ENCODE measurements at regions not wholly inside any gene's neighbourhood (a gene's known extent, or its start where the extent isn't known, plus 50 kb on each side); places are given as distances from the start of the nearest gene placed in this dataset.
"Not testable (repeated sequence)": the region's sequence is repeated elsewhere in the genome, so short reads cannot be mapped to it uniquely, and the experiment has no call there.

DNA sequence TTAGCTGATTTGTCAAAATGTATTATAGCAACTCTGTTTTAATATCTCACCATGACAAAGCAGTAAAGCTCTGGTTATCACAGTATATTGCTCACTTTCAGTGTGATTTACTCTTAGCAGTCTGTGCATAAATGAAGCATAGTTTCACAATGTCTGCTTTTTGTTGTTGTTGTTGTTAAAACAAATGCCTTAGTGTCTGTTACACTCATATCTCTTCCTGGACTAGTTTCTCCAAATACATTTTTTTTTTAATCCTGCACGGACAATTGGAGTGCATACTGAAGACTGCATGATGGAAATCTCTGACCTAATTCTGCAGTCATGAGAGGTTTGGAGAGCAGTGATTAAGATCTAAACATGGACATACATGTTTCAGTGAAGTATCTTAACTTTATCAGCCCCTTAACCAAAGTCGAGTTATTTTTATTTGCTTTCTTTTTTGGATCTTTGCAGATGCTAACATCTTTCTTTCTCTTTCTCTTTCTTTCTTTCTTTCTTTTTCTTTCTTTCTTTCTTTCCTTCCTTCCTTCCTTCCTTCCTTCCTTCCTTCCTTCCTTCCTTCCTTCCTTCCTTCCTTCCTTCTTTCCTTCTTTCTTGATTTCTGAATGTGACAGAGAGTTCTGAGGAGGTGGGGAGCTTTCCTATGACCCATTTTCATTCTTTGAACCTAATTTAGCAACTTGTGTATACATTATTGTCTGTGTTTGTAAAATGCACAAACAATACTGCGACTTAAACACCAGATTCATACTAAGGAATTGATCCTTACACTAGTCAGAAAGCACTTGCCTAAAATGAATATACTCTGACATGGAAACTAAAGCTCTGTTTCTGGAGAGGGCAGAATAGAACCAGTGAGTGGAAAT, 161.5 kb upstream of the AGR3 start:
- in situ Hi-C loops (cut with HindIII; ENCODE audit: low sequenced_read_pairs): no loop called here

DNA sequence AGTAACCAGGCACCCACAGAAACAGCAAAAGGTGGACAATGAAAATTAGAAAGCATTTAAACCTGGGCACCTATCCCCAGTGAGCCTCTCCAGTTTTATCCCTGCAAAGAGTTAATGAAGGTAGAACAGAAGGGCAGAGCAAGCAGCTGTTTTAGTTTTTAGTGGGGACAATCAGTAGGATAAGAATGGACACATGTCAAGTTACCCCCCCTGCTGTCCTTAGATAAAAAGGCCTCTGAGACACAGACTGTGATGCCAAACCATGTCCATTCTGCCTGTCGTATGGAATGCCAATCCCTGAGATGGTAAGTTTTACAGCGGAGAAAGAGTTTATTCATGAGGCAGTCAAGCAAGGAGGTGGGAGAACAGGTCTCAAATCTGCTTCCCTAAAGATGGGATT, 162.6 kb upstream of the AGR3 start:
- in situ Hi-C loops (cut with HindIII; ENCODE audit: low sequenced_read_pairs): no loop called here

DNA sequence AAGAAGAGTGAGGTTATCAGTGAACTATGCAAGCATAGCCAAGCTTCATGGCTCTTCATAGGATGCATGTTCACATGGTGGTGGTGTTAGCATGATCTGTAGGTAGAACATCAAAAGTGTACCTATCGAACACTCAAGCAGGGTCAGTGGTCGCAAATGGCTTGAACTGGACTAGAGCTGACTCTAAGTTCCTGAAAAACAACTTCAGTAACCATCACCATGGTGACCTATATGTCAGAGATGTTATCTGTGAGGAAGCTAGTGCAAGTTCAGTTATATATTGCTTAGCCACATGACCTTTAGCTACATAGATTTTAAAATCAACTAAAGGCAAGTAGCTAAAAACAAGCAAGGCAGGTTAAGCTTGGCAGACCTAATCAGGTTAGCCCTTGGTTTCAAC, 163.1 kb upstream of the AGR3 start:
- in situ Hi-C loops (cut with HindIII; ENCODE audit: low sequenced_read_pairs): no loop called here

DNA sequence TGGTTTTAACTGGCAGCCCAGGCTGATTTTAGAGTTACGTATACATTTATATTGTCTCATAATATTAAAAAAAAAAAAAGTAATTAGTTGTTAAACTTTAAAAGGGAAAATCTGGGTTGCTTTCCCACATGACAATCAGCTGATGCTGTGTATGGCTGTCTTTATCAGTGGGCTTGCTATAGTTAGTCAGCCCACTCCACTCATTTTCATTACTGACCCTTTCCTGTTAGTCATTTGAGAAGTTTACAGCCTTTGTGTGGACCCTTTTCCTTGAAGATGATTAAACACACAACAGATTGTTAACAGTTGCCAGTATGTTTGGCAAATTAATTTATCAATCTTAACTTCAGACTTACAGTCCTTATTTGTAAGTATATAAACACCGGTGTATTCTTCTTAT, 164.5 kb upstream of the AGR3 start:
- in situ Hi-C loops (cut with HindIII; ENCODE audit: low sequenced_read_pairs): no loop called here

DNA sequence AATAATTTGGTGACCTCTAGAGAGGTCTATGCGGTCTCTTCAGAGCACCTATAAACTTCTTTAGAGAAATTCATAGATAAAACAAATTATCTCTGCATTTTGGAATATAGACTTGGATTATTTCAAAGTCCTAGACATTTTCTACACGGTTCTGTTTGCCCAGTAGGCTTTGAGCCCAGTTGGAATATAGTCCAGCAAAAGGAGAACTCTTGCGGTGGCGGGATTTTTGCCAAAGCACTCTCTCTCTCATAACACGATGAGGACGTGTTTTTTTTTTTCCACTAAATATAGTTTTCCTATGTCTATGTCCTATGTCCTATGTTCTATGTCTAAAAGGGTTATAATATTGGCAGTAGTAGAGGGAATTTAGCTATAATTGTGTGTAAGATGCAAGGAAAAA, 164.9 kb upstream of the AGR3 start:
- in situ Hi-C loops (cut with HindIII; ENCODE audit: low sequenced_read_pairs): no loop called here

DNA sequence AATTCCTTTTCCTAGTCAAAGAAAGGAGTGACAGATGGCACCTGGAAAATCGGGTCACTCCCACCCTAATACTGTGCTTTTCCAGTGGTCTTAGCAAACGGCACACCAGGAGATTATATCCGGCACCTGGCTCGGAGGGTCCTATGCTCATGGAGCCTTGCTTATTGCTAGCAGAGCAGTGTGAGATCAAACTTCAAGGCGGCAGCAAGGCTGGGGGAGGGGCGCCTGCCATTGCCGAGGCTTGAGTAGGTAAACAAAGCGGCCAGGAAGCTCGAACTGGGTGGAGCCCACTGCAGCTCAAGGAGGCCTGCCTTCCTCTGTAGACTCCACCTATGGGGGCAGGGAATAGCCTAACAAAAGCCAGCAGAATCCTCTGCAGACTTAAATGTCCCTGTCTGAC, 171.4 kb upstream of the AGR3 start:
- in situ Hi-C loops (cut with HindIII; ENCODE audit: low sequenced_read_pairs): not testable (repeated sequence)

DNA sequence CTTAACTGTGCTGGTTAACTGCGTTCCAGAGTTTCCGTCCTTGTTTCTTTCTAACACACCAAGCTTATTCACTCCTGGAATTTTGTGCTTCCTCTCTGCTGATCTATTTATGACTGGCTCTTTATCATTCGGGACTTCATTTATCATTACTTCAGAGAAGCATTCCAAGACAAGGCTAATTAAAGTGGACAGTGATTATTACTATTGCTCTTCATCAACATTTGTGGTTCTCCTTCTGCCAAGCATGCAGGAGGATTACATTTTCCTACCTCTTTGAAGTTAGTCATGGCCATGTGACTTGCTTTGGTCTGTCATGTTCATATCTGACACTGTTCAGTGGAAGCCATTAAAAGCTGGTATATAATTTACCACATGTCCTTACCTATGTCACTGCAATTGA, 172.4 kb upstream of the AGR3 start:
- in situ Hi-C loops (cut with HindIII; ENCODE audit: low sequenced_read_pairs): no loop called here

DNA sequence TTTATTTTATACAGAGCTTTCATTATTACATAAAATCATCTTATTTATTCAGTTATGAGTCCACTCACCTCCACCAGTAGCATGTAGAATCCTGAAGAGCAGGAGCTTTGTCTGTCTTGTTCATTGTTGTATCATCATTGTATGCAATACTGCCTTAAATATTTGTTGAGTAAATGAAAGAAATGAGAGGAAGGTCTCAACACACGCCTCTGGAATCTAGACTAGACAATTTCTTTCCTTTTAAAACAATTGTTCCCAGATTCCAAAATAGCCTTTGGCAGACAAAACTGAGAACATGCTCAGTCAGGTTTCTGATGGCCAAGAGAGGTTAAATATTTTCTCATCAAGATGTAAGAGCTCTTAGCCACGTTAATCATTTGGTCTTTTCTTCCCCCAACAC, 173.1 kb upstream of the AGR3 start:
- in situ Hi-C loops (cut with HindIII; ENCODE audit: low sequenced_read_pairs): no loop called here

DNA sequence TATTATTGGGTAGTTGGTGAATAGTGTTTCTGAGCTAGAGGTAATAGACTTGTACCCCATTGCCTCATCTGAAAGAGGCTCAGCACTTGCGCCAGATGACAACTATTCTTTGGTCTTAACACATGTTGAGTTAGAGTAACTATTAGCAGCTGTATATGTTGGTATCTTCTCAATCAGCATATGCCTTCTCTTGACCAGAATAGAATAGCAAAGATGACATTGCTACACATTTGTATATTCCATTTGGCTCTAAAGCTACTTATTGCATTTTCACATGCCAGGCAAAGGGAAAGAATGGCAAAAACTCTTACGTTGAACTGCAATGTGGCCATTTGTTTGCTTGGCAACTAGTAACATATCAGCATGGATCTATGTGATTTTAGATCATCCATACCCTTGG, 173.8 kb upstream of the AGR3 start:
- in situ Hi-C loops (cut with HindIII; ENCODE audit: low sequenced_read_pairs): no loop called here

DNA sequence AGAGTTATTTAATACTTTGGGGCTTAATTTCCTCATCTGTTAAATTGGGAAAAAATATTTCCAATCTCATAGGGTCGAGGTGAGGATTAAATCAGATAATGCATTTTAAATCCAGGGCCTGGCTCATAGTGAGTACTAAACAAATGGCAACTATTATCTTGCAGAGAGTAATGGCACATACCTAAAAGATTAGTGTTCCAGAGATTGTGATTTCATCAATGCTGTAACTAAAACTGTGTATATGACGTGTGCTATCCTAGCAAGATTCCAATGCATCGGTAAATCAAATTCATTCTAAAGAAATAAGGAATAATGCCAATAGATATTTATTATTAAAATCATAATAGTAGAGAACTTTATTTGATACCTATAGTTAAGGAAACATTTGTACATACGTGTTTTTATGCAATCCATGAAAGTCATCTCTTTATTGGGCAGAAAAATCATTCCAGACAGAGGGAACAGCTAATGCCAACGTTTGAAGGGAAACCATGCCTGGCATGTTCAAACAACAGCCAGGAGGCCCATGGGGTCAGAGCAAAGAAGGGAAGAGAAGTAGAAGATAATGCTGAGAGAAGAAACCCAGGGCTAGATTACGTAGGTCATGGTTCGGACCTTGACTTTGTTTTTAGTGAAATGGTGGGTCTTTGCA, 174.8 kb upstream of the AGR3 start:
- in situ Hi-C loops (cut with HindIII; ENCODE audit: low sequenced_read_pairs): no loop called here

DNA sequence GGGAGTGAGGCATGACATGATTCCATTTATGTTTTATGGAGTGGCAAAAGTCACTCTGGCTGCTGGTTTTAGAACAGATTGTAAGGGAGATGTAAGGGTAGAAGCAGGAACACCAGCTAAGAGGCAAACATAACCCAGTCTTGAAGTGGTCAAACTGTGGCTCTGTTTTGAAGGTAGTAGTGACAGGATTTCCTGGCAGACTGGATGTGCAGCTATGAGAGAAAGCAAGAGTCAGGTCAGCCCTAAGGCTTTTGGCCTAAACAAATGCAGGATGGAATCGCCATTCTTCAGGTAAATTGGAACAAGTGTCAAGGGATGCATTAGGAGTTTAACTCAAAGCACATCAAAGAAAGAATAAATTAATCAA, 175.3 kb upstream of the AGR3 start:
- in situ Hi-C loops (cut with HindIII; ENCODE audit: low sequenced_read_pairs): no loop called here

DNA sequence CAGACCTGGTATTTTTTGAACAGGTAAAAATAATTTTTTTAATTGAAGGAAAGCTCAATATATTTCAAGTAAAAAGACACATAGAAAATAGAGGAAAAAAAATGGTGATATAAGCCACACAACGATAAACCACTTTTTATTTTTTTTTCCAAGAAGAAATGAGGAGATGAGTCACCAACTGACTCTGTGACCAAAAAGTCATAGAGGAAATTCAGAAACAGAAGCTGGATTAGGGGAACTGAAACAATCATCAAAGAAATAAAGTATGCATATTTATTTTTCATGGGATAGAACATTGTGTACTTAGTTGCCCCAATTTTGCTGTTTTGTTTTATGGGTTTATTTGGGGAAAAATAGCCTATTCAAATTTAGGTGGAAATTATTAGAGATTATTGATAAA, 176.8 kb upstream of the AGR3 start:
- in situ Hi-C loops (cut with HindIII; ENCODE audit: low sequenced_read_pairs): no loop called here

DNA sequence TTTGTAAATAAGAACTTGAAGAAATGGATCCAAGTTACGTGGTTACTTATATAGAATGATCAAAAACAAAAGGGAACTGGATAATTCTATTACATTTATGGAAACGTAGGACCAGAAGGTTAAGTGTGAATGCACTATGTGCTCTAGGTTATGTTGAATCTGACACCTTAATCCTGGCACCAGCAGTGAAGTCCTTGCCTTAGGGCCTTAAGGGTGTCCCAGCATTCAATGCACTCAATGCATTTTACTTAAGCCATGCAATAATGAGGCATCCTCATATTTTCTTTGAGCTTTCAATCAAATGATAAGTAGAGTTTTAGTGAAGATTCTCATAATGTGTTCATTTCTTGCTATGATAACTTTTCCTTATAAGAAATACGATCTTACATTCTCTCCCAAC, 178.3 kb upstream of the AGR3 start:
- in situ Hi-C loops (cut with HindIII; ENCODE audit: low sequenced_read_pairs): no loop called here

DNA sequence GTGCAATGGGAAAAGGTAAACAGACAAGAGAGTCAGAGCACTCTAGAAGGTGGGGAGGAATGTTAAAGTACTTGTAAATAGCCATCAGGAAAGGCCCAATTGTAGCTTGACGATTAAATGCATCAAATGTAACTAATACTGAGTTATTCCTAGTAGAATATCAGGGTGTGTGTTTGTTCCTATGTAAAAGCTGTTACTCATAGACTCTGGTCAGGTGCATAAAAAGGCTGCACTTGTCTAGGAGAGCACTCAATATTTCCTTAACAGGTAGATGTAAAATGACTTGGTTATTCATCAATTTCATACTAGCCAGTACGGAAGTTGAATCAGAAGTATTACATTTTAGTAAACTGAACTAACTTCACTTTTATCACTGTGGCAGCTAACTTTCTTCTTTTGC, 179.7 kb upstream of the AGR3 start:
- in situ Hi-C loops (cut with HindIII; ENCODE audit: low sequenced_read_pairs): no loop called here

DNA sequence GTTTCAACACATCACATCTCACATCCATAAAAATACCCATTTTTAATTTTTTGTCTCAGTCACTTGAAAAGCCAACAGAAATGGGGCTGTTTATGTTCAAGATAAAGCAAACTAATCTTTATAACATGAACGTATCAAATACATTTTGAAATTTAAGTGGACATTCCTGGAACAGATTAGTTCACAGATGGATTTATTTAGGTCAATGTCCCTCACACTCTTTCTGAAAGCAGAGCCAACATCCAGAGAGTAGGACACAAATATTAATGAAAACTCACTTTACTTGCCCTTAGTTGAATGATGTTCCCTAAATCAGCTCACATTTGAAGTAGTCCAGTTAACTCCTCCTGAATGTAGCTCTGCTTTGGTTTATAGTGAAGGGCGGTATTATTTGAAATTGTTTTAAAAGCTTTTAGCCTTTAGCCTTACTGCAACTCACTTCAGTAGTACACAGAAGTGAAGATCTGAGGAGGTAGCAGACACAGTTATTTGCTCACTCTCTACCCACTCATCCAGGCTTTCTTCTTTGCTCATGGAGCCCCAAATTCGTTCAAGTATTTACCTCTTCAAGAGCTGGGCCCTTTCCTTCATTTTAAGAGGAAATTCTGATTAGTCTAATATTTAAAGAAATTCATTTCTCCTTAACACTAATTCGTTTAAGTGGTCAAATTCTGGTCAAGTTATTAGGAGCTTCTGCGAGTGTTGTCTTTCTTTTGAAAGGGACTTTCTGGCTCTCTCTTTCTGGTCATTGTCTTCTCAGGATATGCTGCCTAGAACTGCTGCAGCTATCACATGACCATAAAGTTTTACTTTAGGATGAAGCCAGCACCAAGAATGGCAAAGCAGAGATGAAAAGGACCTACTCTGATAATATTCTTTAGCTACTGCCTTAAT, 180.6 kb upstream of the AGR3 start:
- in situ Hi-C loops (cut with HindIII; ENCODE audit: low sequenced_read_pairs): no loop called here

DNA sequence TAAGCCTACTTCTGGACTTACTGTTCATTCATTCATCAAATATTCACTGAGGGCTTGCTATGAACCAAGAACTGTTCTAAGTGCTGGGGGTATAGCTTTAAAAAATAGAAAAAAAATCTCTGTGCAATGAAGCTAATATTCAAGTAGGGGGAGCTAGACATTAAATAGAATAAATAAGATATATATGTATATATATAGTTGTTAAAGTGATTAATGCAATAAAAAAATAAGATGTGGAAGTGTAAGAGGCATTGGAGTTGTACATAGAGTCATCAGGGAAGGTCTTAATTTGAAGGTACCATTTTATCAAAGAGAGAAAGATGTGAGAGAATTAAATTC, 181.2 kb upstream of the AGR3 start:
- in situ Hi-C loops (cut with HindIII; ENCODE audit: low sequenced_read_pairs): no loop called here

DNA sequence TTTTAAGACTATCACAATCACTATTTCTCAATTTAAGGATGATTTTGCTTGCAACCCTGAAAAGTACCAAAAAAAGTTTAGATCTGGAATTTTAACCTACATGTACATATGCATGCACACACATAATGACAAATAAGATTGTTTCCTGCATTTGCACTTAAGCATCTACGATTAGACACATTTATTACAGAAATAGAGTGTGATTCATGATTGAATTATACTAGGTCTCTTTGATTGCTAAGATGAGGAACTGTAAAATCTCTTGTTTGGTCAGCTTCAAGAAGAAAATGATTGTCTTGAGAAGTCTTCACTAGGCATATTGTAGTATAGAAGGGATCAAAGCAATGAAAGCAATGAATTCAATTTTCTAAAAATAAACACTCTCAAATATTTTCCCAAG, 185.9 kb upstream of the AGR3 start:
- in situ Hi-C loops (cut with HindIII; ENCODE audit: low sequenced_read_pairs): no loop called here

DNA sequence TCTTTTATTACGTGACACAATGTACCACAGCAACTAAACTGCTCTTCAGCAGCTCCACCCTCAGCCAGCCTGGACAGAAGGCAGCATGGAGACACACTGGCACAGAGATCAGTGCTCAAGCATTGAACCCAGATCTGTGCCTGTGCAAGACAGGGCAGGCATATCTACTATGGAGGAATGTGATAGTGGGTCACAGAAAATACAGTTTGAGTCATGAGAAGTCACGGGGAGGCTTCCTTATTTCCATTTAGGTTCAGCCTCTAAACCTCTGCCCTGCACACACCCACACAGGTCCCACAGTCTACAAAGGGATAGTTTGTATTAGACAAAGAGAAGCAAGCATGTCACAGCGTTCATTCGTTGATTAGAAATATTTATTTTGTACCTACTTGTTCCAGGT, 187.4 kb upstream of the AGR3 start:
- in situ Hi-C loops (cut with HindIII; ENCODE audit: low sequenced_read_pairs): no loop called here

DNA sequence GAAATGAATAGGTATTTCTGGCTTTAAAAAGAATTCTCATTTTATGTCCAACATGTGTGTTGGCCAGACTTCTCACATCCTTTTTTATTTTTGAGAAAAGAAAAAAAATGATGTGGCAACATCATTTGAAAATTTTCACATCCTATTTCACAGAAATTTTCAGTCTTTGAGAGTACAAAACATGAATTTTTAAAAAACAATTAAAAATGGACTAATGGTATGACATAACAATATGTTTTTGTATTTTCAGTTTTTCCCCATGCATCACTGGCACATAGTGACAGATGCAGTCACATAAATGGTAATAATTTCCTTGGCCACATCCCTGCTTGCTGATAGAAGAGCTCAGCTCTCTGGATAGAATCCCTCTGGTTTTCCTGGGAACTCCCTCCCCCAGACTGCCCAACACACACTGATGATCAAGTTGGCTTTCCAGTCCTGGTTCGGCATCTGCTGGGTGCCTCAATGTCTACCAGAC, 188.5 kb upstream of the AGR3 start:
- in situ Hi-C loops (cut with HindIII; ENCODE audit: low sequenced_read_pairs): no loop called here

DNA sequence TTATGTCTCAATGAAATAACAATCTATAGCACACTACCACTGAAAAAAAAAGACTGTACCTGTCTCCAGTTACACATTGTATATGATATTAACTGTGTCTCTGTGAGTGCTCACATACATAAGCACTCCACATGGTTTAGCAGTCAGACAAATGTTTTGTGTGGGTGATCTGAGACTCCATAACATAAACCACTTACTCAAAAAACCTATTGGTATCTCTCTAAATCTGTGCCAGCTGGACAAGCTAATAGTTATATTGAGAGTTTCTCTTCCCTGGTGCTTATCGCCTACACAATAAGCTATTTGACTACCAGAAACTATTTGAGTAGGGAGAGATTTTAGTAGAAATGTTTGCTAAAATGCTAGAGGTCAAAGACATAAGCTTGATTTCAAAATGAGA, 190.1 kb upstream of the AGR3 start:
- in situ Hi-C loops (cut with HindIII; ENCODE audit: low sequenced_read_pairs): no loop called here

DNA sequence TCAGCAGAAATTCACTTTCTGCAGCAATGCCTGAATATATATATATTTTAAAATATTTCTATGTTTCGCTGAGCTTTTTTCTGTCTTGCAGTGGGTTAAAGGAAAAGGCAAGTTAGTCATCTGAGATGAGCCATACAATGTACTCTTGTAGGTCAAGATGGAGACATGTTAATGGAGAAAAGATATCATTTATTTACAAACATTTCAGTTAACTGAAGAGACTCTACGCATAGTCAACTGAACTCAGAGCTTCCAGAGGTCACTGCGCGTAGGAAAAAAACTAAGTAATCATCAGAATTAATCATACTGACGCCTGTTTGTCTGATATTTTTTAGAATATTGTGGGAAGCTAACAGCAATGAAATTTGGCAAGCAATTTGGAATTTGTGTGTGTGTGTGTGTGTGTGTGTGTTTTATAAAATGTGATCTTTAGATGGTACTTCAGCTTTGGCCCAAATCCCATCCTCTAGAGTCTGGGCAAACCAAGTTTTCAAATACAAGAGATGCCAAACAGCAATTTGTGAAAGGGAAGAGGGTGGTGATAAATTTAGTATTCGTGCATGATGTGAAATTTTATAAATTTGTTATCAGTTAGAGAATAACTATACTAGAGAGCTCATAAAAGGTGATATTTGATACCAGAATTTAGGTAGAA, 193.9 kb upstream of the AGR3 start:
- in situ Hi-C loops (cut with HindIII; ENCODE audit: low sequenced_read_pairs): no loop called here
